ENCODE measurements at regions not wholly inside any gene's neighbourhood (a gene's known extent, or its start where the extent isn't known, plus 50 kb on each side); places are given as distances from the start of the nearest gene placed in this dataset.

DNA sequence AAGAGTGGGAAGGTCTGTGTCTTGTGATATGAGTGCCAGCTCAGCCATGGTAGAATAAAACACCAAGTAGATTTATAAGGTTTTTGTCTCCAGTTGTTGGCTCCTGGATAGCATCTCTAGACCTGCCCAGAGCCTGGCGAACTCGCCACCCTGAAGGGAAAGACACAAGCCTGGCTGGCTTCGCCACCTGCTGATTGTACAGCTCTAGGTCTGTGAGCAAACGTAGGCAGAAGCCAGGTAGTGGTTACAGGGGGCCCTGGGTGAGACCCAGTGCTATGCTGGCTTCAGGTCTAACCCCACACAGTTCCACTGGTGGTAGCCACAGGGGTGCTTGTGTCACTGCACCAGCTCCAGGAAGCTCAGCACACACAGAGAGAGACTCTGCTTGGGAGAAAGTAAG is 100.5 kb downstream of the BLTP1 start:
- no peaks in the 10 kb centered on the region for H3K4me1 ChIP-seq
- WGBS, 2 donors (ENCODE audit: low coverage in 1 of 2), result 100% methylated on average over 2 of the region's 4 CpGs; no CpG with 5 or more reads in 1 of the 2 donors
- ATAC-seq, result no peak
- H3K4me3 ChIP-seq, result no peak overlapping the region
- H3K36me3 ChIP-seq, result peaks cover 0 to 96% of the 10 kb centered on the region in 2 donors
- H3K27me3 ChIP-seq, result no peaks in the 10 kb centered on the region
- H3K27ac ChIP-seq, result no peak overlapping the region
- no peaks in the 10 kb centered on the region for H3K9me3 ChIP-seq
- TF ChIP-seq POLR2A (IDR thresholded peaks at IDR 0.05), result no peak
- no peak for TF ChIP-seq EP300 (IDR thresholded peaks at IDR 0.05)
- TF ChIP-seq, protein P1, sequence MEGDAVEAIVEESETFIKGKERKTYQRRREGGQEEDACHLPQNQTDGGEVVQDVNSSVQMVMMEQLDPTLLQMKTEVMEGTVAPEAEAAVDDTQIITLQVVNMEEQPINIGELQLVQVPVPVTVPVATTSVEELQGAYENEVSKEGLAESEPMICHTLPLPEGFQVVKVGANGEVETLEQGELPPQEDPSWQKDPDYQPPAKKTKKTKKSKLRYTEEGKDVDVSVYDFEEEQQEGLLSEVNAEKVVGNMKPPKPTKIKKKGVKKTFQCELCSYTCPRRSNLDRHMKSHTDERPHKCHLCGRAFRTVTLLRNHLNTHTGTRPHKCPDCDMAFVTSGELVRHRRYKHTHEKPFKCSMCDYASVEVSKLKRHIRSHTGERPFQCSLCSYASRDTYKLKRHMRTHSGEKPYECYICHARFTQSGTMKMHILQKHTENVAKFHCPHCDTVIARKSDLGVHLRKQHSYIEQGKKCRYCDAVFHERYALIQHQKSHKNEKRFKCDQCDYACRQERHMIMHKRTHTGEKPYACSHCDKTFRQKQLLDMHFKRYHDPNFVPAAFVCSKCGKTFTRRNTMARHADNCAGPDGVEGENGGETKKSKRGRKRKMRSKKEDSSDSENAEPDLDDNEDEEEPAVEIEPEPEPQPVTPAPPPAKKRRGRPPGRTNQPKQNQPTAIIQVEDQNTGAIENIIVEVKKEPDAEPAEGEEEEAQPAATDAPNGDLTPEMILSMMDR (IDR thresholded peaks at IDR 0.05), result no peak
- no peak for TF ChIP-seq POLR2AphosphoS5 (IDR thresholded peaks at IDR 0.05)

DNA sequence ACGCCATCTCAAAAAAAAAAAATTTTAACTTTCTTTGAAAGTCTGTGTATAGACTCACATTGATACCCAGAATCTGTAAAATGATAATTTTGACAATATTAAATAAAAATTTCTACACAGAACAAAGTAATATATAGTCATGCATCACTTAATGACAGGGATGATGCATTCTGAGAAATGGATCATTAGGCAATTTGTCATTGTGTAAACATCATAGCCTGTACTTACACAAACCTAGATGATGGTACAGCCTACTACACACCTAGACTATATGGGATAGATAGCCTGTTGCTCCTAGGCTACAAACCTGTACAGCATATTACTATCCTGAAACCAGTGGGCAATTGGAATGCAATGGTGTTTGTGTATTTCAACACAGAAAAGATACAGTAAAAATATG is 107.7 kb downstream of the BLTP1 start:
- Histone ChIP-seq H3K9me3 (no peaks in the 10 kb centered on the region), H3K27ac (no peak overlapping the region), H3K4me3 (no peak overlapping the region), H3K27me3 (no peaks in the 10 kb centered on the region), H3K36me3 (peaks cover 0 to 85% of the 10 kb centered on the region in 2 donors), H3K4me1 (no peaks in the 10 kb centered on the region)
- TF ChIP-seq POLR2A (IDR thresholded peaks at IDR 0.05), result no peak
- TF ChIP-seq, protein P1 (IDR thresholded peaks at IDR 0.05), result no peak
- TF ChIP-seq POLR2AphosphoS5 (IDR thresholded peaks at IDR 0.05), result no peak
- TF ChIP-seq EP300 (IDR thresholded peaks at IDR 0.05), result no peak
- 100% methylated on average over 1 of the region's 1 CpG for WGBS, 2 donors (ENCODE audit: low coverage in 1 of 2)
- ATAC-seq, result no peak

DNA sequence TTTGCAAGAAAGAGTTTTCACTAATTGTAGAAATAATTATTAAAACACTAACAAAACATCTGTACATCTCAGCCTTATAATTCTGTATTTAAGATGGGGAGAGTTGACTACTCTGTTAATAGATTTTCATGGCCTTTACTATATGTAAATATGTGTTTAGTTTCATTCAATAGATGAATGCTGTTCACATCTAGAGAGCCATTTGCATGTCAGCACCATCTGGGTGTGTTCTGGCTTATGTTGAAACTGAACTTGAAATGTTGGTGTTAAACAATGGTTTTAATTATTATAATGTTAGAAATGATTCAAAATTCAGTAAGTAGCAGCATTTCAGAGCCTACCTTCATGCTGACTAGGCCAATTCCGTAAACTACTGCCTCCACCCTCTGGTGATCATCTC is 102.5 kb upstream of the ADAD1 start:
- Histone ChIP-seq H3K27me3 (no peaks in the 10 kb centered on the region), H3K9me3 (no peaks in the 10 kb centered on the region), H3K4me3 (no peak overlapping the region), H3K27ac (no peak overlapping the region), H3K36me3 (peaks cover 0 to 87% of the 10 kb centered on the region in 2 donors), H3K4me1 (no peaks in the 10 kb centered on the region)
- no peak for ATAC-seq
- TF ChIP-seq POLR2AphosphoS5 (IDR thresholded peaks at IDR 0.05), result no peak
- WGBS, 2 donors (ENCODE audit: low coverage in 1 of 2), result 100% methylated on average over 1 of the region's 1 CpG

DNA sequence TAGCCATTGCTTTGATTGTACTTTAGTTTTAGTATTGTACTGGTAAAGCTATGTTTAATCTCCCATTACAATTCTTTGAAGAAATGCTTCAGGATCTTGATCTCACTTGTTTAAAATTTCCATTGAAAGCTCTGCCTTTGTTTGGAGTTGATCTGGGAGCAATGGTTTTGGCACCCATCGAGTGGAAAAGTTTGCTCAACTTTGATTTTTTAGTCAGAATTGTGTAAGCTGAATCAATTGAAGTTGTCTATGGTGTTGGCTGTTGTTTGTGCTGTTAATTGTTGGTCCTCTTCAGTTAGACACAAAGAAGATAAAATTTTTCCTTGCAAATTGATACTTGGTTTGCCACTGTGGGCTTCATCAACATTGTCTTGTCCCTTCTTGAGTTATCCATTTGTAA is 99.8 kb upstream of the ADAD1 start:
- Histone ChIP-seq H3K4me3 (no peak overlapping the region), H3K9me3 (no peaks in the 10 kb centered on the region), H3K4me1 (no peaks in the 10 kb centered on the region), H3K36me3 (peaks cover 0 to 79% of the 10 kb centered on the region in 2 donors), H3K27ac (no peak overlapping the region), H3K27me3 (no peaks in the 10 kb centered on the region)
- TF ChIP-seq EP300 (IDR thresholded peaks at IDR 0.05) (no peak), POLR2A (IDR thresholded peaks at IDR 0.05) (no peak), POLR2AphosphoS5 (IDR thresholded peaks at IDR 0.05) (no peak)
- TF ChIP-seq, protein P1 (IDR thresholded peaks at IDR 0.05), result no peak
- ATAC-seq, result no peak
- WGBS, 2 donors (ENCODE audit: low coverage in 1 of 2), result 60 to 91% methylated on average over 1 of the region's 1 CpG

DNA sequence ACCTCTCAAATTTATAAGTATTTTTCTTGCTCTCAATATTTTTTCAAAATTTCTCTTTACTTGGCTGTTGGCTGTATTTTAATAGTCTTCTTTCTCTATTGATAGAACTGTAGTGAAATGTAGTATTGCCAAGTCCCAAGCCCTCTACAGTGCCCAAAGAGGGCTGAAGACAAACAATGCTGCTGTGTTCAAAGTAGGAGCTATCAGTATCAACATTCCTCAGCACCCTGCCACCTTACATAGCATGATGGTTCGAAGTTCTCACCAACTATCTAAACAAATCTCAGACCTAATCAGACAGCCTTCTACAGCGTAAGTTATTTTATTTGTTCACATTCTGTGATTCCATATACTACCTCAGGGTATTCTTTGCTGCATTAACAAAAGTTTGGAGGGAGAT is 99.1 kb upstream of the ADAD1 start:
- H3K27me3 ChIP-seq, result no peaks in the 10 kb centered on the region
- TF ChIP-seq POLR2A (IDR thresholded peaks at IDR 0.05) (no peak), EP300 (IDR thresholded peaks at IDR 0.05) (no peak), POLR2AphosphoS5 (IDR thresholded peaks at IDR 0.05) (no peak)
- TF ChIP-seq, protein P1 (IDR thresholded peaks at IDR 0.05), result no peak
- no peaks in the 10 kb centered on the region for H3K9me3 ChIP-seq
- H3K4me3 ChIP-seq, result no peak overlapping the region
- no peak overlapping the region for H3K27ac ChIP-seq
- peaks cover 0 to 79% of the 10 kb centered on the region in 2 donors for H3K36me3 ChIP-seq
- 83 to 86% methylated on average over 1 to 2 of the region's 2 CpGs for WGBS, 2 donors (ENCODE audit: low coverage in 1 of 2)
- ATAC-seq, result no peak
- H3K4me1 ChIP-seq, result no peaks in the 10 kb centered on the region

All from gastroesophageal sphincter (tissue), 4 donors.